ENCODE measurements at regions not wholly inside any gene's neighbourhood (a gene's known extent, or its start where the extent isn't known, plus 50 kb on each side); places are given as distances from the start of the nearest gene placed in this dataset.

GRCh38 chr1:39085174-39085573, 59.0 kb downstream of the NDUFS5 start:
- DNase-seq (ENCODE audit: low read depth), result no peak

GRCh38 chr1:39086386-39086785, 60.2 kb downstream of the NDUFS5 start:
- peak; percentile 64 for DNase-seq (ENCODE audit: low read depth)

GRCh38 chr1:39086865-39087409, 60.8 kb downstream of the NDUFS5 start:
- DNase-seq (ENCODE audit: low read depth), result no peak

GRCh38 chr1:39087435-39087834, 61.3 kb downstream of the NDUFS5 start:
- no peak for DNase-seq (ENCODE audit: low read depth)

GRCh38 chr1:39088658-39089057, 62.5 kb downstream of the NDUFS5 start:
- no peak for DNase-seq (ENCODE audit: low read depth)

GRCh38 chr1:39089931-39090521, 63.9 kb downstream of the NDUFS5 start:
- DNase-seq (ENCODE audit: low read depth), result no peak

GRCh38 chr1:39090757-39091380, 64.7 kb downstream of the NDUFS5 start:
- DNase-seq (ENCODE audit: low read depth), result no peak

GRCh38 chr1:39091845-39092645, 65.9 kb downstream of the NDUFS5 start:
- peak; percentile 84 for DNase-seq (ENCODE audit: low read depth)

GRCh38 chr1:39094685-39095084, 68.5 kb downstream of the NDUFS5 start:
- DNase-seq (ENCODE audit: low read depth), result no peak

GRCh38 chr1:39098546-39099250, 72.5 kb downstream of the NDUFS5 start:
- peak; percentile 82 for DNase-seq (ENCODE audit: low read depth)

- DNase-seq (ENCODE audit: low read depth), result peak; percentile 69
Measured at GRCh38 chr1:39102537-39103327, 76.6 kb downstream of the NDUFS5 start.

GRCh38 chr1:39103328-39104157, 77.4 kb downstream of the NDUFS5 start:
- DNase-seq (ENCODE audit: low read depth), result no peak

- DNase-seq (ENCODE audit: low read depth), result no peak
Measured at GRCh38 chr1:39104158-39105060, 78.3 kb downstream of the NDUFS5 start.

GRCh38 chr1:39105061-39105840, 79.1 kb downstream of the NDUFS5 start:
- no peak for DNase-seq (ENCODE audit: low read depth)

- peak; percentile 87 for DNase-seq (ENCODE audit: low read depth)
Measured at GRCh38 chr1:39105841-39106765, 80.0 kb downstream of the NDUFS5 start.

- DNase-seq (ENCODE audit: low read depth), result no peak
Measured at GRCh38 chr1:39106801-39107327, 80.7 kb downstream of the NDUFS5 start.

All from renal cortical epithelial cell (primary cell).